Right cardiac atrium (tissue), 5 donors: ENCODE measurements at regions not wholly inside any gene's neighbourhood (a gene's known extent, or its start where the extent isn't known, plus 50 kb on each side); places are given as distances from the start of the nearest gene placed in this dataset.
"Not testable (repeated sequence)": the region's sequence is repeated elsewhere in the genome, so short reads cannot be mapped to it uniquely, and the experiment has no call there.

Experiments used
- ATAC-seq, 2 donors: fragments of 200-7000 bp; cut with Tn5 transposase; one replicate each; pipeline versions ENCODE4 v1.8.0 to v1.9.1; 2020; ENCODE audit warnings: moderate library complexity in 2 of 2, mild to moderate bottlenecking in 1 of 2
- DNase-seq, 3 donors: peaks; one replicate each; pipeline ENCODE4 v3.0.0-alpha.2; 2020
- H3K27ac ChIP-seq: one replicate; pipeline ENCODE4 v1.5.1; 2013; ENCODE audit warnings: mild to moderate bottlenecking, low read length, control low read depth, moderate library complexity
- H3K27me3 ChIP-seq: one replicate; pipeline ENCODE4 v1.6.1; 2013; ENCODE audit not compliant: control insufficient read depth, insufficient read depth
- H3K4me1 ChIP-seq: one replicate; pipeline ENCODE4 v1.6.1; 2013; ENCODE audit warnings: low read length; ENCODE audit not compliant: control insufficient read depth, insufficient read depth
- H3K4me3 ChIP-seq: one replicate; pipeline ENCODE4 v1.5.1; 2013; ENCODE audit warnings: low read length, control low read depth
- H3K9me3 ChIP-seq: one replicate; pipeline ENCODE4 v1.6.1; 2013; ENCODE audit warnings: low read length; ENCODE audit not compliant: control insufficient read depth
- WGBS: extraction: QIAGEN DNeasy Blood & Tissue Kit; methylation state at CpG from one replicate; pipeline ENCODE4 v1.1.7; 2013; 5-methylcytosine and 5-hydroxymethylcytosine counted together
- intact Hi-C, 4 donors: fragments of 100-400 bp; cut with DNase I; formaldehyde crosslinking; loops; one replicate each; pipeline versions ENCODE4 v1.11.0 to v1.14.0; 2022 to 2023
- donor health status: healthy with polysubstance abuse.
- donor health status: DM: no; HTN: yes; CAD: no.
- donor health status: DM: no; HTN: no; CAD: no.
- donor health status: DM: no; HTN: yes; CAD: no; lungs with severe emphysema.
- donor health status: DM: yes; HTN: yes; CAD: no.

DNA sequence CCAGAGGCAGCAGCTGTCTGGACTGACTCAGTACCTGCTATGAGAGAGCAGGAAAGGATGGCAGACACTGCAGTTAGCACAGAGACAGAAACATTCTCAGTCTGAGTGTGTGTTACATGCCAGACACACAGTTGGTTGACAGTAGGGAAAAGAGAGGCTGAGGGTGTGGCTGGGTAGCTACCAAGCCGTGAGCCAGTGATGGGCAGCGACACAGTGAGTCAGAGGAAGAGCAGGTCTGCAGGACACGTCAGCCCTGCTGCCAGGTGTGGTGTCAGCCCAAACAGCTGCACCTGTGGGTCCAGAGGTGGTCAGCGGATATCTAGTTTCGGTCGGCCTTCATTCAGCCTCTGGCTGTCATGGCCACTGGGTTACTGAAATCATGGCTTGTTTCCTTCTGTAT lies 124.4 kb upstream of the SPATA31A3 start:
- H3K9me3 ChIP-seq, H3K4me1 ChIP-seq, H3K4me3 ChIP-seq, intact Hi-C loops, H3K27me3 ChIP-seq, H3K27ac ChIP-seq: not testable (repeated sequence)
- peak in 1 of 3 donors; percentile 18 for DNase-seq
- 38% methylated on average over 1 of the region's 6 CpGs for WGBS
- ATAC-seq = peak; percentile 19 to 78

GRCh38 chr9:67112148-67112547 lies 119.8 kb upstream of the SPATA31A3 start:
- H3K4me3 ChIP-seq, ATAC-seq, H3K27ac ChIP-seq, H3K27me3 ChIP-seq, H3K9me3 ChIP-seq, intact Hi-C loops, H3K4me1 ChIP-seq: not testable (repeated sequence)
- peak in 1 of 3 donors; percentile 2 for DNase-seq
- 88% methylated on average over 3 of the region's 4 CpGs for WGBS

DNA sequence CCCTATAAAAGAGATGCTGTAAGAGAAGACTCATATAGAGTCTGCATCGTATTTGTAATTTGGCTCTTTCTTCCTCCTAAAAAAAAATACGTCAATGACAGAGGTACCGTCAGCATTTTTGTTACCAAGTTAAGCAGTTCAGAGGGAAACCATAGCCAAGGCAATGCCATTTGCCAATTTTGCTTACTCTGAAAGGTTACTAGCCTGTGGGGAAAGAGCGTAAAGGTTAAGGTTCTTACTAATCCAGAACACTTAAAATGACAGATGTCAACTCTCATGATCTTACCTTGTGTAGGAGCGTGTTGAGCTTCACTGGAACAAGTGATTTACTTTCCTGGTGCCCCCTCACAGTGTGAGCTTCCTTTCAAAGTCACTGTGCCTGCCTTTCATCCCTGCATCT lies 119.4 kb upstream of the SPATA31A3 start:
- DNase-seq, H3K4me1 ChIP-seq, H3K27me3 ChIP-seq, H3K9me3 ChIP-seq, intact Hi-C loops, H3K27ac ChIP-seq, ATAC-seq, H3K4me3 ChIP-seq: not testable (repeated sequence)
- 90% methylated on average over 4 of the region's 5 CpGs for WGBS

DNA sequence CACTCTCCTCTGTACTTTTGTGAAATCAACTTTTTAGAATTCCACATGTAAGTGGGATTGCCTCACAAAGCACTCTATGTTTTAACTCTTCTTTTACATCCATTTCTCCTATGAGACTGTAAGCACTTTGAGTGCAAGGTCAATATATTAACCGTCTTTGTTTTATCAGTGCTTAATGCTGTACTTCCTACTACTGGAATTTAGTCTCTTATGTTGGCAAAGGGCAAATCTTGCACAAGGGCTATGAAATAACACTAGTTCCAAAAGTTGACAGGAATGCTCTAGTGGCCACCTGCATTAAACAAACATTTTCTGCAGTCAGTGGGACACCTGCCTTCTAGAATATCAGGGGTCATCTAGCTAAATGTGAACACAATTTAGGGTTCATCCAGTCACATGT lies 117.5 kb upstream of the SPATA31A3 start:
- H3K4me1 ChIP-seq, H3K4me3 ChIP-seq, ATAC-seq, intact Hi-C loops, H3K27me3 ChIP-seq, H3K27ac ChIP-seq, DNase-seq, H3K9me3 ChIP-seq: not testable (repeated sequence)
- WGBS = 33% methylated on average over 1 of the region's 1 CpG

DNA sequence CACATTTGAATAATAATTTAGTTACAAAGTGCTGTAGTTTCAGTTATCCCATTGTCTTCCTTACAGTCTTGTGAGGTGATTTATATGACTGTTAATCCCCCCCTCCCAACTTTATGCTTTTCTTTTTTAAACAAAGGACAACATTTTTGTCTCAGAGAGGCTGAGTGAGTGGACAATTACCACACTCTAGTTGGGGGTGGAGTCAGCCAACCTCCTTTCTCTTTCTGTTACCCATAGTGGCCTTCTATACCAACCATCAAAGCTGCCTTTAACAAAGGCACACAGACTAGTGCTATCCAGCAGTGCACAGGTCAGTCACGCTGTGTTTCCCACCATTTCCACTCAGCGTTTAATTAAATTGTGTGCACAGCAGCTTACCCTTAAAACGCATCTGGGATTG lies 114.3 kb upstream of the SPATA31A3 start:
- H3K4me3 ChIP-seq, H3K27ac ChIP-seq, H3K4me1 ChIP-seq, H3K27me3 ChIP-seq, intact Hi-C loops, H3K9me3 ChIP-seq, ATAC-seq, DNase-seq: not testable (repeated sequence)
- WGBS = 50% methylated on average over 2 of the region's 3 CpGs

GRCh38 chr9:67102506-67103276 lies 110.3 kb upstream of the SPATA31A3 start:
- H3K4me1 ChIP-seq, H3K27ac ChIP-seq, intact Hi-C loops, H3K9me3 ChIP-seq, H3K4me3 ChIP-seq, H3K27me3 ChIP-seq: not testable (repeated sequence)
- DNase-seq (peak in 1 of 3 donors; percentile 18), ATAC-seq (peak in 1 of 2 donors; percentile 57)
- WGBS = 40% methylated on average over 3 of the region's 5 CpGs

DNA sequence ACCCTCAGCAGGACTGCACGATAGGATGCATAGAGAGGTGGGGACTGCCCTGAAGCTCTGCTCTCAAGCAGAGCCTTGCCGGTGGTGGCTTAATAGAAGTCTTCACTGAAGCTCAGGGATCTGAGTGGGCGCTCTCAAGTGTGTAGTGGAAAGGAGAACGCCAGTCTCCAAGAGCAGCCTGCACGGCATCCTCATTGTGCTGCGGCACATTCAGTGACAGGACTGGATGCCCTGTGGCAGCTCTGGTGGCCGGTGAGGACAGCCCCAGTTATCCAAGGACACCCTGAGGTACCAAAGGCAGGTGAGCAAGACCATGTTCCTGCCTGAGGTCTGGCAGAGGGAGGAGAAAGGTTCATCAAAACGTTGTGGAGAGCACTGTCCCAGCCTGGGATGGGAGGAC lies 98.8 kb upstream of the SPATA31A3 start:
- intact Hi-C loops, H3K27ac ChIP-seq, H3K9me3 ChIP-seq, H3K4me1 ChIP-seq, H3K27me3 ChIP-seq, DNase-seq, H3K4me3 ChIP-seq: not testable (repeated sequence)
- 82% methylated on average over 7 of the region's 8 CpGs for WGBS
- ATAC-seq = peak in 1 of 2 donors; percentile 20

- H3K4me1 ChIP-seq, ATAC-seq, H3K27ac ChIP-seq, H3K27me3 ChIP-seq, intact Hi-C loops, H3K9me3 ChIP-seq, DNase-seq, H3K4me3 ChIP-seq: not testable (repeated sequence)
- 96% methylated on average over 1 of the region's 1 CpG for WGBS
Measured at GRCh38 chr9:67086862-67087261, 94.5 kb upstream of the SPATA31A3 start.

GRCh38 chr9:67066140-67066539 lies 73.8 kb upstream of the SPATA31A3 start:
- H3K27ac ChIP-seq, ATAC-seq, H3K27me3 ChIP-seq, H3K9me3 ChIP-seq, H3K4me1 ChIP-seq, H3K4me3 ChIP-seq, DNase-seq, intact Hi-C loops: not testable (repeated sequence)
- WGBS = 62% methylated on average over 5 of the region's 5 CpGs

DNA sequence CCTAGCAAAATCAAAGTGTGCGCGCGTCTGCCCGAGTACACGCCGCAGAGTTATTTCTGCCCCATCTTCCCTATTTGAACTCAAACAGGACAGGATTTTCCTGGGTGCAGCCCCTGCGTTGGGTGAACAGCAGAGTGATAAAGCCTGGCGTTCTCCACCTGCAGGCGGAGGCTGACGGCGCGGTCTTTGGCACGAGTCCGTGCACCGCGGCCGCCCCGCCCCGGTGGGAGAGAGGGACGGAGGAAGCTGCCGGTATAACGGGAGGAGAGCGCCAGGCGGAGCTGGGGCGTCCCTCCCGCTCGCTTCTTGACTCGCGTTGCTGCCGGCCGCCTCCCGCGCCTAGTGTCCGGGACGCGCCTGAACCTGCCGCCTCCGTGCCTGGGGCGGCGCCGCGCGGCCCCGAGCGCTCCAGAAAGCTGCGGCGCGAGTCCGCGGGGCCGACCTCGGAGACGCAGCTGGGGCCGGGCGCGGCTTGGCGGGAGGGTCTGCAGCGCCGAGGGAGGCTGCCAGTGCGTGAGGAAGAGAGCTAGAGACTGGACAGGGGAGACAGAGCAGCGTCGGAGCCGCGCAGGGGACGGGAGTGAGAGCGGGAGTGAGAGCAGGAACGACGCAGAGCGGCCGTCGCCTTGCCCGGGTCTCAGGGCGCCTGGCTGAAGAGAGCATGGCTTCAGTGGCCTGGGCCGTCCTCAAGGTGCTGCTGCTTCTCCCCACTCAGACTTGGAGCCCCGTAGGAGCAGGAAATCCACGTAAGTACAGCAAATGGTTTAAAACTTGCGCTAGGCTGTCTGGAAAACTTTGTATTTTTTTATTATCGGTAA lies 66.8 kb upstream of the SPATA31A3 start:
- intact Hi-C loops, H3K27me3 ChIP-seq, H3K4me1 ChIP-seq, H3K9me3 ChIP-seq, H3K27ac ChIP-seq: not testable (repeated sequence)
- WGBS = under 1% methylated on average over 49 of the region's 78 CpGs
- ATAC-seq (peak in 1 of 2 donors; percentile 61), DNase-seq (peak; percentile 19 to 80 (median 68))
- H3K4me3 ChIP-seq = peak overlapping the region; percentile 22
